Uterus (tissue), 2 donors: ENCODE measurements at regions not wholly inside any gene's neighbourhood (a gene's known extent, or its start where the extent isn't known, plus 50 kb on each side); places are given as distances from the start of the nearest gene placed in this dataset.

ENCODE experiments used
- CTCF ChIP-seq, 4 experiments: fragments of 200-600 bp in 2 of 4; fragments of 450-650 bp in 2 of 4; sonication (generic) in 2 of 4; IDR thresholded peaks; one replicate each; pipeline ENCODE4 v1.5.1; 2016 to 2019; ENCODE audit warnings: antibody characterized with exemption in 4 of 4, mild to moderate bottlenecking in 2 of 4, moderate library complexity in 1 of 4
- POLR2A ChIP-seq, 2 donors: fragments of 450-650 bp; IDR thresholded peaks; one replicate each; pipeline ENCODE4 v1.6.1; 2016; ENCODE audit warnings: antibody characterized with exemption in 2 of 2, mild to moderate bottlenecking in 1 of 2, moderate library complexity in 1 of 2

DNA sequence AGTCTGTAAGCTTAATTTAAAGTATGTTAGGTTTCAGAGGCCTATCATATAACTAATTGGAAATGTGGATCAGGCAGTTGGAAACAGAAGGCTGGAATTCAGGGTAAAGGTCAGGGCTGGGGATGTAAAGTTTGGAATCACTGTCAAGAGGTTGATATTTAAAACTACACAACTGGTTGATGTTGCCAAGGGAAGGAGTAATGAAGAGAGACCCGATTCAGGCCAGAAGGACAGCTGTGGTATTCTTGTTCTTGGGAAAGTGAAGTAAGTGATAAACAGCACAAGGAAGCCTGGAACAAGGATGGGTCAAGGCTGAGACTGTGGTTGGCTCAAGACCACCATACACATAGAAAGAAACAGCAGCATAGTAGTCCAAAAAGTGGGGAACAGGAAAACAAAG lies 654.2 kb downstream of the NTRK3 start:
- TF ChIP-seq CTCF (IDR thresholded peaks at IDR 0.05) = no peak
- no peak for TF ChIP-seq POLR2A (IDR thresholded peaks at IDR 0.05)
